ENCODE measurements at regions not wholly inside any gene's neighbourhood (a gene's known extent, or its start where the extent isn't known, plus 50 kb on each side); places are given as distances from the start of the nearest gene placed in this dataset.

GRCh38 chr3:25033407-25034029 lies 394.5 kb upstream of the RARB start:
- TF ChIP-seq CTCF (IDR thresholded peaks at IDR 0.05; ENCODE audit: extremely low read depth, missing control alignments) = peak; percentile 36
- peak; percentile 53 for DNase-seq (ENCODE audit: low spot score)

GRCh38 chr3:25035526-25035925 lies 392.5 kb upstream of the RARB start:
- DNase-seq (ENCODE audit: low spot score) = no peak
- TF ChIP-seq CTCF (IDR thresholded peaks at IDR 0.05; ENCODE audit: extremely low read depth, missing control alignments) = no peak

- TF ChIP-seq CTCF (IDR thresholded peaks at IDR 0.05; ENCODE audit: extremely low read depth, missing control alignments) = no peak
- DNase-seq (ENCODE audit: low spot score) = no peak
Measured at GRCh38 chr3:25036633-25037032, 391.4 kb upstream of the RARB start.

- DNase-seq (ENCODE audit: low spot score) = no peak
Measured at GRCh38 chr3:25037049-25037547, 391.0 kb upstream of the RARB start.

GRCh38 chr3:25038271-25038670 lies 389.8 kb upstream of the RARB start:
- TF ChIP-seq CTCF (IDR thresholded peaks at IDR 0.05; ENCODE audit: extremely low read depth, missing control alignments) = no peak
- no peak for DNase-seq (ENCODE audit: low spot score)

More at GRCh38 chr3:25037049-25037547, 391.0 kb upstream of the RARB start:
- no peak for TF ChIP-seq CTCF (IDR thresholded peaks at IDR 0.05; ENCODE audit: extremely low read depth, missing control alignments)

GRCh38 chr3:25038922-25039321 lies 389.1 kb upstream of the RARB start:
- TF ChIP-seq CTCF (IDR thresholded peaks at IDR 0.05; ENCODE audit: extremely low read depth, missing control alignments) = no peak

GRCh38 chr3:25040748-25041147 lies 387.3 kb upstream of the RARB start:
- no peak for TF ChIP-seq CTCF (IDR thresholded peaks at IDR 0.05; ENCODE audit: extremely low read depth, missing control alignments)
- no peak for DNase-seq (ENCODE audit: low spot score)

More at GRCh38 chr3:25038922-25039321, 389.1 kb upstream of the RARB start:
- no peak for DNase-seq (ENCODE audit: low spot score)

Data from GM20000 (cell line).